WTC11 (cell line): ENCODE measurements at regions not wholly inside any gene's neighbourhood (a gene's known extent, or its start where the extent isn't known, plus 50 kb on each side); places are given as distances from the start of the nearest gene placed in this dataset.

Source experiments
- ATAC-seq: fragments of 200-7000 bp; cut with Tn5 transposase; 2 replicates; pipeline ENCODE4 v1.10.0; 2021; ENCODE audit warnings: mild to moderate bottlenecking, moderate library complexity
- CTCF ChIA-PET: fragments of 300-600 bp; sonication (Branson Sonifier 250); formaldehyde crosslinking; loops from one replicate; lab custom pipeline; 2021; ENCODE audit warnings: antibody characterized with exemption; lab: Charles Lee
- POLR2A ChIA-PET: fragments of 350-600 bp; sonication (Branson Sonifier 250); formaldehyde crosslinking; loops from one replicate; lab custom pipeline; 2021; ENCODE audit warnings: antibody characterized with exemption; lab: Charles Lee
- DNase-seq: peaks from one replicate; pipeline ENCODE4 v3.0.0; 2021; ENCODE audit warnings: low spot score
- H3K27ac Mint-ChIP-seq: 2 replicates; pipeline ENCODE4 v1.8.0; 2021; ENCODE audit warnings: mixed read lengths
- H3K27me3 Mint-ChIP-seq: 2 replicates; pipeline ENCODE4 v1.8.0; 2021; ENCODE audit warnings: low read depth, mild to moderate bottlenecking, moderate library complexity, mixed read lengths
- H3K36me3 Mint-ChIP-seq: 2 replicates; pipeline ENCODE4 v1.8.0; 2021; ENCODE audit warnings: mixed read lengths
- H3K4me1 Mint-ChIP-seq: 2 replicates; pipeline ENCODE4 v1.8.0; 2022; ENCODE audit warnings: mixed read lengths
- H3K4me3 Mint-ChIP-seq: 2 replicates; pipeline ENCODE4 v1.8.0; 2021; ENCODE audit warnings: mild to moderate bottlenecking, moderate library complexity, mixed read lengths
- H3K9me3 Mint-ChIP-seq: 2 replicates; pipeline ENCODE4 v1.8.0; 2021; ENCODE audit warnings: mixed read lengths
- ATF1 ChIP-seq: sonication (generic); formaldehyde crosslinking; IDR thresholded peaks from 2 replicates; pipeline ENCODE4 v1.8.1; 2023; ENCODE audit warnings: mild to moderate bottlenecking, moderate library complexity, missing genetic modification reagents
- CBFB ChIP-seq: sonication (generic); formaldehyde crosslinking; IDR thresholded peaks from 2 replicates; pipeline ENCODE4 v1.8.1; 2022; ENCODE audit warnings: mild to moderate bottlenecking, low read depth, missing genetic modification reagents
- CREB1 ChIP-seq: sonication (generic); formaldehyde crosslinking; IDR thresholded peaks from 2 replicates; pipeline ENCODE4 v1.8.0; 2023; ENCODE audit warnings: mild to moderate bottlenecking, missing genetic modification reagents
- ESRRA ChIP-seq: sonication (generic); formaldehyde crosslinking; IDR thresholded peaks from 2 replicates; pipeline ENCODE4 v1.8.1; 2022; ENCODE audit warnings: mild to moderate bottlenecking, missing genetic modification reagents, borderline replicate concordance
- HMGA2 ChIP-seq: fragments of 250-450 bp; sonication (Bioruptor Pico); IDR thresholded peaks from 2 replicates; pipeline ENCODE4 v1.4.0; 2021; ENCODE audit warnings: mild to moderate bottlenecking, moderate library complexity
- JAZF1 ChIP-seq: fragments of 250-450 bp; sonication (Bioruptor Pico); IDR thresholded peaks from 2 replicates; pipeline ENCODE4 v1.9.0; 2021; ENCODE audit warnings: moderate library complexity, mild to moderate bottlenecking, inconsistent platforms
- MXD4 ChIP-seq: fragments of 250-450 bp; sonication (Bioruptor Pico); IDR thresholded peaks from 2 replicates; pipeline ENCODE4 v1.8.0; 2021; ENCODE audit warnings: mild to moderate bottlenecking, moderate library complexity, borderline replicate concordance
- NFATC4 ChIP-seq: fragments of 250-450 bp; sonication (Bioruptor Pico); IDR thresholded peaks from 2 replicates; pipeline ENCODE4 v1.9.0; 2021; ENCODE audit warnings: mild to moderate bottlenecking
- NR2C2 ChIP-seq: sonication (generic); formaldehyde crosslinking; IDR thresholded peaks from 2 replicates; pipeline ENCODE4 v1.8.0; 2022; ENCODE audit warnings: mild to moderate bottlenecking, missing genetic modification reagents
- SMAD3 ChIP-seq: sonication (generic); formaldehyde crosslinking; IDR thresholded peaks from 2 replicates; pipeline ENCODE4 v1.8.0; 2022; ENCODE audit warnings: missing genetic modification reagents, mild to moderate bottlenecking, borderline replicate concordance
- TEAD4 ChIP-seq: sonication (generic); formaldehyde crosslinking; IDR thresholded peaks from 2 replicates; pipeline ENCODE4 v1.8.0; 2022; ENCODE audit warnings: mild to moderate bottlenecking, missing genetic modification reagents
- USF2 ChIP-seq: sonication (generic); formaldehyde crosslinking; IDR thresholded peaks from 2 replicates; pipeline ENCODE4 v1.8.1; 2023; ENCODE audit warnings: mild to moderate bottlenecking, missing genetic modification reagents, moderate library complexity
- ZNF138 ChIP-seq: sonication (generic); formaldehyde crosslinking; conservative IDR thresholded peaks from 2 replicates; pipeline ENCODE4 v1.8.1; 2022; ENCODE audit warnings: mild to moderate bottlenecking, moderate library complexity, missing genetic modification reagents
- ZNF263 ChIP-seq: sonication (generic); formaldehyde crosslinking; IDR thresholded peaks from 2 replicates; pipeline ENCODE4 v1.8.1; 2022; ENCODE audit warnings: low read depth, mild to moderate bottlenecking, moderate library complexity, missing genetic modification reagents
- ZNF396 ChIP-seq: fragments of 250-450 bp; sonication (Bioruptor Pico); IDR thresholded peaks from 2 replicates; pipeline ENCODE4 v1.8.0; 2021; ENCODE audit warnings: mild to moderate bottlenecking, moderate library complexity, borderline replicate concordance
- ZNF416 ChIP-seq: fragments of 250-450 bp; sonication (Bioruptor Pico); IDR thresholded peaks from 2 replicates; pipeline ENCODE4 v1.9.0; 2021; ENCODE audit warnings: mild to moderate bottlenecking, inconsistent platforms
- ZNF423 ChIP-seq: fragments of 250-450 bp; sonication (Bioruptor Pico); IDR thresholded peaks from 2 replicates; pipeline ENCODE4 v2.1.2; 2022; ENCODE audit warnings: mild to moderate bottlenecking, moderate library complexity
- ZNF425 ChIP-seq: fragments of 250-450 bp; sonication (Bioruptor Pico); conservative IDR thresholded peaks from 2 replicates; pipeline ENCODE4 v1.9.0; 2021; ENCODE audit warnings: mild to moderate bottlenecking
- ZNF512 ChIP-seq: sonication (generic); formaldehyde crosslinking; IDR thresholded peaks from 2 replicates; pipeline ENCODE4 v1.8.1; 2022; ENCODE audit warnings: missing genetic modification reagents, borderline replicate concordance
- ZSCAN18 ChIP-seq: fragments of 250-450 bp; sonication (Bioruptor Pico); IDR thresholded peaks from 2 replicates; pipeline ENCODE4 v2.1.2; 2022; ENCODE audit warnings: mild to moderate bottlenecking, moderate library complexity
- TF ChIP-seq, protein P1 (sequence below): fragments of 250-450 bp; sonication (Bioruptor Pico); IDR thresholded peaks from 2 replicates; pipeline ENCODE4 v1.9.0; 2021; ENCODE audit warnings: mild to moderate bottlenecking, borderline replicate concordance
- TF ChIP-seq, protein P2 (sequence below): sonication (generic); formaldehyde crosslinking; conservative IDR thresholded peaks from 2 replicates; pipeline ENCODE4 v1.8.1; 2022; ENCODE audit warnings: mild to moderate bottlenecking, missing genetic modification reagents
- TF ChIP-seq, protein P3 (sequence below): sonication (generic); formaldehyde crosslinking; IDR thresholded peaks from 2 replicates; pipeline ENCODE4 v1.8.0; 2023; ENCODE audit warnings: missing genetic modification reagents

DNA sequence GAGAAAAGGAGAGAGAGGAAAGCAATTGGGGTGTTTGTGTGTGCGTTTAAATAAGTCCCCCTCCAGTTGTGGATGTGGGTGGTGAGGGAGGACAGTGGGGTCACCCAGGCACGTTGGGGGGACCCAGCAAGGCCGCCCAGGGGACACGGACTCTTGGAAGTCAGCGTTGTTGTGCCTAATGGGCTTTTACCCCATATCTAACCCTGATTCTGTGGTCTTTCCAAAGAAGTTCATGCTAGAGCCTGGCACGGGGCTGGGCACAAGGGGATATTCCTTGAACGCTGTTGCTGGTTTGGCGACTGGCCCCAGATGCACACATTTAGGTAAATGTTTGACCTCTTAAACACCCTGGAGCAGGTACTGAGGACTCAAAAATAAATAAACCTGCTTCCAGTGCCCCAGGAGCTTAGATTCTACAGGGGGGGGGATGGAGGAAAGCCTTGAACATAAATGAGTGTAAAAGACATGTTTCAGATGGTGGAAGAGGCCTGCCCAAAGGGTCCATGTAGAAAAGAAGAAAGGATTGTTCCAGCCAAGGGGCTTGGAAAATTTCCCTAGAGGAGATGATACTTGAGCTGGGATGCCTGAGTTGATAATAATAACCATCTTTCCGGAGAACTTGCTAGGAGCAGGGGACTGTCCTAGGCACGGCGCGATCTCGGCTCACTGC, 97.7 kb upstream of the SIX3 start:
- Mint-ChIP-seq H3K9me3 (no peaks in the 10 kb centered on the region), H3K27ac (no peak overlapping the region), H3K4me1 (no peaks in the 10 kb centered on the region), H3K4me3 (no peak overlapping the region), H3K36me3 (no peaks in the 10 kb centered on the region), H3K27me3 (peaks cover 5% of the 10 kb centered on the region)
- DNase-seq (no peak), ATAC-seq (no peak)
- no peak for TF ChIP-seq ZNF423 (CRISPR knock-in tag)
- no peak for TF ChIP-seq CREB1 (CRISPR knock-in tag)
- TF ChIP-seq, protein P1, sequence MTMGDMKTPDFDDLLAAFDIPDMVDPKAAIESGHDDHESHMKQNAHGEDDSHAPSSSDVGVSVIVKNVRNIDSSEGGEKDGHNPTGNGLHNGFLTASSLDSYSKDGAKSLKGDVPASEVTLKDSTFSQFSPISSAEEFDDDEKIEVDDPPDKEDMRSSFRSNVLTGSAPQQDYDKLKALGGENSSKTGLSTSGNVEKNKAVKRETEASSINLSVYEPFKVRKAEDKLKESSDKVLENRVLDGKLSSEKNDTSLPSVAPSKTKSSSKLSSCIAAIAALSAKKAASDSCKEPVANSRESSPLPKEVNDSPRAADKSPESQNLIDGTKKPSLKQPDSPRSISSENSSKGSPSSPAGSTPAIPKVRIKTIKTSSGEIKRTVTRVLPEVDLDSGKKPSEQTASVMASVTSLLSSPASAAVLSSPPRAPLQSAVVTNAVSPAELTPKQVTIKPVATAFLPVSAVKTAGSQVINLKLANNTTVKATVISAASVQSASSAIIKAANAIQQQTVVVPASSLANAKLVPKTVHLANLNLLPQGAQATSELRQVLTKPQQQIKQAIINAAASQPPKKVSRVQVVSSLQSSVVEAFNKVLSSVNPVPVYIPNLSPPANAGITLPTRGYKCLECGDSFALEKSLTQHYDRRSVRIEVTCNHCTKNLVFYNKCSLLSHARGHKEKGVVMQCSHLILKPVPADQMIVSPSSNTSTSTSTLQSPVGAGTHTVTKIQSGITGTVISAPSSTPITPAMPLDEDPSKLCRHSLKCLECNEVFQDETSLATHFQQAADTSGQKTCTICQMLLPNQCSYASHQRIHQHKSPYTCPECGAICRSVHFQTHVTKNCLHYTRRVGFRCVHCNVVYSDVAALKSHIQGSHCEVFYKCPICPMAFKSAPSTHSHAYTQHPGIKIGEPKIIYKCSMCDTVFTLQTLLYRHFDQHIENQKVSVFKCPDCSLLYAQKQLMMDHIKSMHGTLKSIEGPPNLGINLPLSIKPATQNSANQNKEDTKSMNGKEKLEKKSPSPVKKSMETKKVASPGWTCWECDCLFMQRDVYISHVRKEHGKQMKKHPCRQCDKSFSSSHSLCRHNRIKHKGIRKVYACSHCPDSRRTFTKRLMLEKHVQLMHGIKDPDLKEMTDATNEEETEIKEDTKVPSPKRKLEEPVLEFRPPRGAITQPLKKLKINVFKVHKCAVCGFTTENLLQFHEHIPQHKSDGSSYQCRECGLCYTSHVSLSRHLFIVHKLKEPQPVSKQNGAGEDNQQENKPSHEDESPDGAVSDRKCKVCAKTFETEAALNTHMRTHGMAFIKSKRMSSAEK, result no peak
- no peak for TF ChIP-seq SMAD3 (CRISPR knock-in tag)
- no peak for TF ChIP-seq MXD4 (CRISPR knock-in tag)
- TF ChIP-seq ESRRA, result no peak
- TF ChIP-seq CBFB, result no peak
- CTCF ChIA-PET, result no interaction called here
- POLR2A ChIA-PET, result no interaction called here

DNA sequence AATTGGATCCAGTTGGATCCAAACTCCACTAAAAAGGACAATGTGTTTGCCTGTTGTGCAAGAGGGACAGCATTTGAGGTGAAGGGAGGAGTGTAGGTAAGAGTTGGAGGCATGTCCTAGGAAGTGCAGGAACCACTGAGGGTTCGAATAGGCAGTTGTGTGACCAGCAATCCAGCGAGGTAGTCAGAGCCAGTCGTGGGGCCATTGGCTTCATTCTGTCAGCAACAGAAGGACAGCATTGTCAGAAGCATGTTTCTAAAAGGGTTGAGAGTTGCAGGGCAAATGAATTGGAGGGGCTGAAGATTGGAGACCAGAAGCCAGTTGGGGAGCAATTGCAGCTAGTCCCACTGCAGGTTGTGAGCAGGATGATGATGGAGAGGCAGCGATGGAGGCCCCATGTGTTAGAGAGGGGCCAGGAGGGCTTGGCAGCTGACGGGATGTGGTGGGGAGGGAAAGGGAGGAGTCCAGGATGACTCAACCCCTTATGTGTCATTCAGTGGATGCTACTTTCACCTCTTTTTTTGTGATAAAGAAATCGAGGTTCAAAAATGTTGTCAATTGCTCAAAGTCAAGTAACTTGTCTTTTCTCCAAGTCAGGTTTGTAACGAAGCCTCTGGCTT, 96.7 kb upstream of the SIX3 start:
- DNase-seq (no peak), ATAC-seq (no peak)
- Mint-ChIP-seq H3K4me3 (no peak overlapping the region), H3K36me3 (no peaks in the 10 kb centered on the region), H3K27me3 (peaks cover 5% of the 10 kb centered on the region), H3K9me3 (no peaks in the 10 kb centered on the region), H3K4me1 (no peaks in the 10 kb centered on the region), H3K27ac (no peak overlapping the region)
- POLR2A ChIA-PET, result no interaction called here
- CTCF ChIA-PET, result no interaction called here
- no peak for TF ChIP-seq JAZF1 (CRISPR knock-in tag)
- no peak for TF ChIP-seq ZNF396 (CRISPR knock-in tag)
- TF ChIP-seq ZSCAN18 (CRISPR knock-in tag), result no peak
- no peak for TF ChIP-seq ZNF512 (CRISPR knock-in tag)
- TF ChIP-seq ATF1 (CRISPR knock-in tag), result no peak
- no peak for TF ChIP-seq NR2C2 (CRISPR knock-in tag)
- no peak for TF ChIP-seq ZNF416 (CRISPR knock-in tag)
- TF ChIP-seq ZNF138, result no peak
- no peak for TF ChIP-seq ZNF263
- TF ChIP-seq, protein P2, sequence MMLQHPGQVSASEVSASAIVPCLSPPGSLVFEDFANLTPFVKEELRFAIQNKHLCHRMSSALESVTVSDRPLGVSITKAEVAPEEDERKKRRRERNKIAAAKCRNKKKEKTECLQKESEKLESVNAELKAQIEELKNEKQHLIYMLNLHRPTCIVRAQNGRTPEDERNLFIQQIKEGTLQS (CRISPR knock-in tag), result no peak
- no peak for TF ChIP-seq ZNF425 (CRISPR knock-in tag)
- TF ChIP-seq NFATC4 (CRISPR knock-in tag), result no peak
- TF ChIP-seq TEAD4 (CRISPR knock-in tag), result no peak
- no peak for TF ChIP-seq HMGA2 (CRISPR knock-in tag)
- TF ChIP-seq, protein P3, sequence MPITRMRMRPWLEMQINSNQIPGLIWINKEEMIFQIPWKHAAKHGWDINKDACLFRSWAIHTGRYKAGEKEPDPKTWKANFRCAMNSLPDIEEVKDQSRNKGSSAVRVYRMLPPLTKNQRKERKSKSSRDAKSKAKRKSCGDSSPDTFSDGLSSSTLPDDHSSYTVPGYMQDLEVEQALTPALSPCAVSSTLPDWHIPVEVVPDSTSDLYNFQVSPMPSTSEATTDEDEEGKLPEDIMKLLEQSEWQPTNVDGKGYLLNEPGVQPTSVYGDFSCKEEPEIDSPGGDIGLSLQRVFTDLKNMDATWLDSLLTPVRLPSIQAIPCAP (CRISPR knock-in tag), result no peak
- TF ChIP-seq USF2 (CRISPR knock-in tag), result no peak
